ENCODE measurements at regions not wholly inside any gene's neighbourhood (a gene's known extent, or its start where the extent isn't known, plus 50 kb on each side); places are given as distances from the start of the nearest gene placed in this dataset.
"Not testable (repeated sequence)": the region's sequence is repeated elsewhere in the genome, so short reads cannot be mapped to it uniquely, and the experiment has no call there.

DNA sequence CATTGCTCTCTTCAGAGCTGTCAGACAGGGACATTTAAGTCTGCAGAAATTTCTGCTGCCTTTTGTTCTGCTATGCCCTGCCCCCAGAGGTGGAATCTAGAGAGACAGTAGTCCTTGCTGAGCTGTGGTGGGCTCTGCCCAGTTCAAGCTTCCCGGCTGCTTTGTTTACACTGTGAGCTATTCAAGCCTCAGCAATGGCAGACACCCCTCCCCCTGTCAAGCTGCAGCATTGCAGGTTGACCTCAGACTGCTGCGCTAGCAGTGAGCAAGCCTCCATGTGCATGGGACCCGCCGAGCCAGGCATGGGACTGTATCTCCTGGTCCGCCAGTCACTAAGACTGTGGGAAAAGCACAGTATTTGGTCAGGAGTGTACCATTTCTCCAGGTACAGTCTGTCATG, 53.6 kb upstream of the MAPK10 start:
- H3K27me3 ChIP-seq, H3K27ac ChIP-seq, H3K4me3 ChIP-seq, H3K36me3 ChIP-seq, H3K9me3 ChIP-seq, H3K4me1 ChIP-seq, DNase-seq: not testable (repeated sequence)

GRCh38 chr4:86414686-86415085, 54.8 kb upstream of the MAPK10 start:
- Histone ChIP-seq H3K27ac (no peak overlapping the region), H3K4me3 (no peak overlapping the region), H3K4me1 (no peaks in the 10 kb centered on the region), H3K27me3 (no peaks in the 10 kb centered on the region), H3K36me3 (no peaks in the 10 kb centered on the region), H3K9me3 (no peaks in the 10 kb centered on the region)
- DNase-seq, result no peak
- TF ChIP-seq CTCF (IDR thresholded peaks at IDR 0.05) (no peak), POLR2A (IDR thresholded peaks at IDR 0.05) (no peak)

- Histone ChIP-seq H3K9me3 (no peaks in the 10 kb centered on the region), H3K27me3 (no peaks in the 10 kb centered on the region), H3K4me3 (no peak overlapping the region), H3K36me3 (no peaks in the 10 kb centered on the region), H3K4me1 (no peaks in the 10 kb centered on the region), H3K27ac (no peak overlapping the region)
- TF ChIP-seq CTCF (IDR thresholded peaks at IDR 0.05) (no peak), POLR2A (IDR thresholded peaks at IDR 0.05) (no peak)
- no peak for DNase-seq
These were observed 56.2 kb upstream of the MAPK10 start for GRCh38 chr4:86416081-86416480.

- Histone ChIP-seq H3K9me3 (no peaks in the 10 kb centered on the region), H3K27me3 (no peaks in the 10 kb centered on the region), H3K4me1 (no peaks in the 10 kb centered on the region), H3K4me3 (no peak overlapping the region), H3K27ac (no peak overlapping the region), H3K36me3 (no peaks in the 10 kb centered on the region)
- TF ChIP-seq CTCF (IDR thresholded peaks at IDR 0.05) (no peak), POLR2A (IDR thresholded peaks at IDR 0.05) (no peak)
- DNase-seq, result no peak
These were observed 61.6 kb upstream of the MAPK10 start for GRCh38 chr4:86421461-86421860.

DNA sequence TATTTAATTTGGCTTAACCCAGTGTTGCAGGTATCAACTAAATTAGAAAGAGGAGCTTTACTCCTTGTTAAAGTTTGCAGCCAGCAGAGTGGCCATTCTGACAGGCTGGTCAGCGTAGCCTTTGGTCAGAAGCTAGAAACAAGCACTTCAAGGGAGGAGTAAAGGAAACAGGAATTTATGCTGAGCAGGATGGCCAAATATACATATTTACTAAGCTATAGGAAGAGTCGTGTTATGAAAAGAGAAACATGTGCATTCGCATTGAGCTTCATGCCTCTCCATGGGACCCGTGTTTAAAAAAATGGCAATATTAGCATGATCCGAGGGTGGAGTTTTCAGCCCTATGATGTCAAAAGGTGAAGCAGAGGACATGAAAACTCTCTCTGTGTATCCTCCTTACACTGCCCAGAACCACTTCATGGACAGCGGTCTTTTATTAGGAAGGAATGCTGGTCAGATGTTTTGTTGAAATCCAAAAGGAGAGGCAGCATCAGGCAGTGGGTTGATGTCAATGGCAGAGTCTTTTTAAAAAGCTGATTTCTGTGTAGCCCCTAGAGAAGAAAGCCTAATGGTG, 71.8 kb upstream of the MAPK10 start:
- no peaks in the 10 kb centered on the region for H3K9me3 ChIP-seq
- H3K36me3 ChIP-seq, result no peaks in the 10 kb centered on the region
- TF ChIP-seq POLR2A (IDR thresholded peaks at IDR 0.05) (no peak), CTCF (IDR thresholded peaks at IDR 0.05) (no peak)
- no peak overlapping the region for H3K27ac ChIP-seq
- H3K27me3 ChIP-seq, result no peaks in the 10 kb centered on the region
- no peaks in the 10 kb centered on the region for H3K4me1 ChIP-seq
- DNase-seq, result no peak
- no peak overlapping the region for H3K4me3 ChIP-seq

DNA sequence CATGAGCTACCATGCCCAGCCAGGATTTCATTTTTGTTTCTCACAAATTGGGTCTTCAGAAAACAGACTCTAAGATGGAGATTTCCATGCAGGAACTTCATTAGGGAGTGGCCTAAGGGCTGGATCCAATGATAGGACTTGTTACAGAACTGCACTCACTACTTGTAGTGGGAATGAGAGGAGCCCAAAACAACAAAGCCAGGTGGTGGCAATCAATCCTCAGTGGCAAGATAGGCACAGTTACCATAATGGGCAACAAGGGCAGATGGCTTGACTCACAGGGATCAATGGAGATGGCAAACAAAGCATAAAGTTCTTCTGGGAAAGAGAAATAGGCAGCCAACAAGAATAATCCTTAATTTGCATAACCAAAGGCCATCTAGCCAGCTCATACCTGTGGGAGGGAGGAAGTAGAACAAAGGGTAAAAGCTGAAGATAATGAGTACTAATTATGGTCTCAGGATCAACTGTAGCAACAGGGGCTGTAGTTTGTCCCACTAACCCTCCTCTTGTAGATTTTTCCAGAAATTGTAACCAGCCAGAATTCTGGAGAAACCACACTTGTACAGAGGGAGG, 72.8 kb upstream of the MAPK10 start:
- Histone ChIP-seq H3K4me3 (no peak overlapping the region), H3K27me3 (no peaks in the 10 kb centered on the region), H3K36me3 (no peaks in the 10 kb centered on the region), H3K27ac (no peak overlapping the region), H3K4me1 (no peaks in the 10 kb centered on the region), H3K9me3 (no peaks in the 10 kb centered on the region)
- TF ChIP-seq CTCF (IDR thresholded peaks at IDR 0.05), result no peak
- TF ChIP-seq POLR2A (IDR thresholded peaks at IDR 0.05), result no peak
- DNase-seq, result no peak

All from Peyer's patch (tissue), 4 donors.